Activated T-cell treated with anti-CD3 and anti-CD28 coated beads for 48 hours (primary cell): ENCODE measurements at regions not wholly inside any gene's neighbourhood (a gene's known extent, or its start where the extent isn't known, plus 50 kb on each side); places are given as distances from the start of the nearest gene placed in this dataset.
"Not testable (repeated sequence)": the region's sequence is repeated elsewhere in the genome, so short reads cannot be mapped to it uniquely, and the experiment has no call there.

ENCODE experiments used
- DNase-seq: peaks from one replicate; pipeline ENCODE4 v3.0.0-alpha.2; 2020; ENCODE audit warnings: low read depth

DNA sequence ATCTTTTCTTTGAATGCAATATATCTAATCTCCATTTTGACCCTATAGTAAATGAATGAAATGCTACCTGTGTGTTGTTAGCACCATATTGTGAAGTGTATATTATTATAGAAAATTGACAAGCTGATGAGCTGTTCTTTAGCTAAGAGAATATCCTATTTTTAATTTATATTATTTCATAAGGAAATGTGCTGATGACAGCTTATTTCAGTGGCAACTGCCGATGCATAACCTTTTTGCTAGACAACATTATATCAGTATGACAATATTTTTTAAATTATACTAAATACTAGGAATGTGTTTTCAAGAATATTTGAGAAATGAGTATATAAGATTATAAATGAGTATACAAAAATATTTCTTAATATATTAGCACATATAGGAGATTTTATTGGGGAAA, 573.1 kb downstream of the ZNF608 start:
- DNase-seq, result no peak

- no peak for DNase-seq
Observed at GRCh38 chr5:124172389-124173003, 573.9 kb downstream of the ZNF608 start.

- not testable (repeated sequence) for DNase-seq
Observed at GRCh38 chr5:124168093-124168492, 578.3 kb downstream of the ZNF608 start.

DNA sequence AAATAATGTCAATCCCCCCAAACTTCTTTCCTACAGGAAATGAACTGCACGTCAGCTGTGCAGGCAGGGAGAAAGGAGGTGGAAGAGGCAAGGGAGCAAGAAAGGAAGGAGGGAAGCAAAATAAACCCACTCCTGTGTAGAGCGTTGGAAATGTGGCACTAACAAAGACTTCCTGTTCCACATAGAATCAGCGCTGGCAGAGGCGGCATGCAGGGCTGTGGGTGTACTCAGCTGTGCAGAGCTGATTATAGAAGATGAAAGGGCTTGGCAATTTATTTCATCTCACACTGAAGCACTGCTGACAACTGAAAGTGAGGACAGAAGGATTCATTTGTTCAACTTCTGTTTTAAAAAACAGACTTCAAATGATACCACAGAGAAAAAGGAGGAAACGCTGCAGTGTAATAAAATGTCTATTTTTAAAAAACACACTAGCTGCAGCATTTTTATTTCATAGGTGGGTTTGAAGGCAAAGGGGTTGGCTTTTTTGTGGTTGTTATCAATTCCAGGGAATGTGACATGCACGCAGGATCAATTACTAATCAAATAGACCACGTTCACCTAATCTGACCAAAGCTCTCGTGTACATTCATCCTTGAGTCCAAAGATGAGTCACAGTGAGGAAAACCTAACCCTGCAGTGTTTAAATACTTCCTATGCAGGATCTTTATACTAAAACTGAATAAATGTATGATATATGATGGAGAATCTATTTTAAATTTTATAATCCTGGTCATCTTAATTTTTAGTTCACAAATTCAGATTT, 583.5 kb downstream of the ZNF608 start:
- no peak for DNase-seq

DNA sequence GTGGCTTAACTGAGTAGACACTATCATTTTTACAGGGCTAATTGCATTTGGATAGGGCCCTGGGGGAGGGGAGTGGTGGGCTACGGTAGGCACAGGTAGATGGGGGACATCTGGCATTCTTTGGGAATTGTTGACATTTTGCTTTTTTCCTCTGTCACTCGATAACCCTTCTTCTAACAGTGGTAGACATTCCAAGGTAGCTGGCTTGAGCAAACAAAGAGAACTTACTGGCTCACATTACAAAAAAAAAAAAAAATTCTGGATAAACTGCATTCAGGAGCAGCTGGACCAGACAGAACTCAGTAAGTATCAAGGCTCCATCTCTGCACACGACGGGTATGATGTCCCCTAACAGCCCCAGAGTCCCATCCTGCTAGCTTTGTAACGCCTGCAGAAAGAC, 585.2 kb downstream of the ZNF608 start:
- no peak for DNase-seq

GRCh38 chr5:124160265-124160664, 586.2 kb downstream of the ZNF608 start:
- no peak for DNase-seq

DNA sequence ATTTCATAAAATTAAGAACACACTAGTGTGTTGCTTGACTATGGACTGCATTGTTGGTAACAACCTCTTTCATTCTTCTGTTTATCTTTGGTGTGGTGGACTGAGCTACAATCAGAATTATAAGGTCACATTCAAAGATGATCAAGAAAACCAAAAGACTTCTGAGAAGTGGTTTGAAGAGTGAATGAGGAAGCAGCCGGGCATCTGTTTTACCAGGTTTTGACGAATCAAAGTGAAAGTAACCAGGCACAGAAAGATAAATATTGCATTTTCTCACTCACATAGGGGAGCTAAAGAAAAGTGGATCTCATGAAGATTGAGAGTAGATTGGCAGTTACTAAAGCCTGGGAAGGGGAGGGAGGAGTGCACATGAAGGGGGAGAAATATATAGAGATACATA, 589.1 kb downstream of the ZNF608 start:
- no peak for DNase-seq

- no peak for DNase-seq
Observed at GRCh38 chr5:124156415-124156996, 589.9 kb downstream of the ZNF608 start.

DNA sequence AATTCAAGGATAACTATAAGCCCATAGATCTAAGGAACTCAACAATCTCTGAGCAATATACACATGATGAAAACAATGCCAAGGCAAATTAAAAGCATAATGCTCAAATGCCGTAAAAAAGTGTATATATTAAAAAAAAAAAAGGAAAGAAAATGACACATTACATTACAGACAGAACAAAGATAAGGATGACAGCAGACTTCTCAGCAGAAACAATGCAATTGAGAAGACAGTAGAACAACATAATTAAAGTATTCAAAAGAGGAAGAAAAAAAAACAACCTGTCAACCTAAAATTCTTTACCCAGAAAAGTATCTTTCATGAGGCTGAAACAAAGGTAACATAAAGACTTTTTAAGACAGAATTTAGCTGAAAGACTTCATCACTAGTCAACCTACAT, 591.7 kb downstream of the ZNF608 start:
- no peak for DNase-seq

GRCh38 chr5:124153588-124153987, 592.9 kb downstream of the ZNF608 start:
- DNase-seq, result no peak

DNA sequence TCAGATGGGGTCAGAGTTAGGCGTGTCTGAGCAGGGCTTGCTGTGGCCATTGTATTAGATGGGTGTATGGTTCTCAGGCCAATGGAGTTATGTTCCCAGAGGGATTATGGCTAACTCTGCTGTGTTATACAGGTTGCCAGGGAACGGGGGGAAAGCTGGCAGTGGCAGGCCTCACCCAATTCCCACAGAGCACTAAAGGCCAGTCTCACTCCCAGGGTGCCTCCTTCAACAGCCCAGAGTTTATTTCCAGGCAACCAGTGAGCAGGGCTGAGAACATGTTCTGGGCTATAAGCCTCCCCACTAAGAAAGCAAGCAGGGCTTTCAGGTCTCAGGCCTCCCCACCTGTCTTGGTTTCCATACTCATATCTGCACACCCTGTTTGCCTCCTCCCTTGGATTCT, 597.9 kb downstream of the ZNF608 start:
- DNase-seq, result no peak

DNA sequence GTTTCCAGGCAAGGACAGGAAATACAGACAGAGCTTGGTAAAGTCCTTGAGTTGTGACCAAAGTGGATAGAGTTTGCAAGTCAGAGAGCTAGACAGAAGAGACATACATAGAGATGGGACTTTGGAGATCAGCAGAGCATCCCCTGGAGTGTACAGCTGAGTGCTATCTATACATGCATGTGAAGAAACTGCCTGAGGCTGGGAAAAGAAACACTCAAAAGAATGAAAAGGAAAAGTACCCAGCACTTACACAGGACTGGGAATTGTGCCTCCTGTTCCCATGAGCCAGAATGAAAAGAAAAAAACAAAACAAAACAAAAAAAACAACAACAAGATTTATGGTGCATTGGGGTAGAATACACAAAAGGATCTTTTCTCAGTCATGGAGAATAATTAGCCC, 606.4 kb downstream of the ZNF608 start:
- no peak for DNase-seq

DNA sequence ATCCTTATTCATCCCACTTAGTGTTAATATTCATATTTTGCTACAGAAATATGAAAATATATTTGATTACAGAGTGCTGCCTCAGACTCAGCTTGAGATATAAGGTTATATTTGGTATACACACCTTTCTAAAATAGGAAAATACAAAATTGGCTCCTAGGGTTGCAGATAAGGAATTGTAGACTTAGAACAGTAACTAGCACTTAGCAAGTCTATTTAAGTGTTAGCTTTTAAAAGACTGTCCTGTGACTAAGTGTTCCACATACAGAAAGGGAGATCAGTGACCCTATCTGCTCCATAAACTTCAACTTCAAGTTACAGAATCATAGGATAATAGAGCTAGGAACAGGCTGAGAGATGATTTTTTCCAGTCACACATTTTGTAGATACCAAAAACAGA, 607.0 kb downstream of the ZNF608 start:
- no peak for DNase-seq

DNA sequence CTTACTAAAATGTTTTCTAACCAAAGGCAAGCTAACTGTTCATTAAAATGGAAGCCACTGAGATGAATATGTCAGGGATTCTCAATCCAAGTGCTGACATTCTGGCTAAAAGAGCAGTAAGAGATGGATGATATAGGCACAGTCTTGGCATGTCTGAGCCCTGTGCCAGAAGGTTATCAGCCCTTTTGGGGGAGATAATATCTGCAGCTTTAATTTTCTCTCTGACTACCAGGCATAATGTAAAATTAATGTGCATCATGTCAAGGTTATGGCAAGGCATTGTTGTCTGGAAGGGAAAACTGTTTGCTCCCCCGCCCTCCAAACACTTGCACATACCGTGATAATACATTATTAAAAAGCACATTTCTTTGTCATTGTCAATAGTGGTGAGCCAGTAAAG, 609.8 kb downstream of the ZNF608 start:
- no peak for DNase-seq

DNA sequence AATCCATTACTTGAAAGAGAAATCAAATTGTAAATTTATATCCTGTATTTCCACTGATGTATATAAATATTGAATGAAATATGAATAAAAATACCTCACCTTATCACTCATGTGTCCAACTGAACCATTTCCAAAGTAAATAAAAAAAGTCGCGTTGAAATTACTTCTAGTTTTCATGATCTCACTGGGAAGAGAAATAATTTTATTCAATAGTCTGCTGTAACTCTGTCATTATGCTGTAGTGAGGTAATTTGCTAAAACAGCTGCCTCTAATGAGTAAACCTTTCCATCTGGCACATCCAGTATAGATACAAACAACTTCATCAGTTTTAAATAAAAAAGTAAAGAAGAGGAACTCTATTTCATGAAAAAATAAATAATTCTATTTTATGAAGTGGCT, 611.5 kb downstream of the ZNF608 start:
- DNase-seq, result no peak

DNA sequence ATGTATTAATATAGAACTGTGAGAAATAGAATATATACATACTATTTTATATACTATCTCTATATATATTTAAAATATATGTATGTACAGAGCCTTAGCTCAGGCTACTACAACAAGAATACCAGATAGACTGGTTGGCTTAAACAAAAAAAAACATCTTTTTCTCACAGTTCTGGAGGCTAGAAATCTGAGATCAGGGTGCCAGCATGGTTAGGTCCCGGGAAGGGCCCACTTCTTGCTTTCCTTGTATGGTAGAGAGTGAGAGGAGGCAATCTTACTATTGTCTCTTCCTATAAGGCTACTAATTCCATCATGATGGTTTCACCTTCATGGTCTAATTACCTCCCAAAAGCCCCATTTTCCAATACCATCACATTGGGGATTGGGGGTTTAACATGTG, 613.0 kb downstream of the ZNF608 start:
- DNase-seq, result no peak

DNA sequence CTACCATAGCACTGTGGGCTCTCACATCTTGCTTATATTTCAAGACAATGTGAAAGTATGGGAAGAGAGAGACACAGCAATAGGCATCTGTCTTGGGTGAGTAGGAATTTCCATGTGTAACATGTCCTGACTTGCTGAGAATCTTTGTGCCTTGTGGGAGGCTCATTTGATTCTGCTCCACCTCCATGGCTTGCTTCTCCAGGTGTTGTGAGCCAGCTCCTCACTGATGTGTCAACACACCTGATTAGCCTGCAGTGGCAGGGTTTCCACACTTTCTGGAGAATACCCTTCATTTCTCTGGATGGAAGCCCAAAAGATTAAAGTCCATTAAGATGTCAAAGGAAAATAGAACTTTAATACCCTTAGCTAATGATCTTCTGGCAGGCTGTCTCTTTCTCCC, 613.6 kb downstream of the ZNF608 start:
- DNase-seq, result no peak

DNA sequence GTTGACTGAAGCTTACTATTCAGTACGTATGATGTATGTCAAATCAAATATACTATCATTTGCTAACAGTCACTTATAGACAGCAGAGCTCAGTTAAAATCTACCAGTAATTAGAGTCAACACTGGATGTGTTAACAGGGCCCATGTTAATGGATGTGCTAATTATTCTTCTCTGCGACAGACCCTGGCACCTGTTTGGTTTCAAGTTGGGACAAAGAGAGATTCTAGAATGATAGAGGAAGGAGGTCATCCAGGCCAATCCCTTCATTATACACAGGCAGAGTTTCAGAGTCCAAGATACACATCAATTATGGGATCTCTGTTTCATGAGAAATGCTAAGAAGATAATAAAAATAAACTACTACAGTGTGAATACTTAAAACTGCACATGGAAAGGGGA, 615.0 kb downstream of the ZNF608 start:
- no peak for DNase-seq

- DNase-seq, result no peak
Observed at GRCh38 chr5:124130816-124131215, 615.6 kb downstream of the ZNF608 start.

GRCh38 chr5:124128867-124129266, 616.9 kb downstream of the CSNK1G3 start:
- no peak for DNase-seq

DNA sequence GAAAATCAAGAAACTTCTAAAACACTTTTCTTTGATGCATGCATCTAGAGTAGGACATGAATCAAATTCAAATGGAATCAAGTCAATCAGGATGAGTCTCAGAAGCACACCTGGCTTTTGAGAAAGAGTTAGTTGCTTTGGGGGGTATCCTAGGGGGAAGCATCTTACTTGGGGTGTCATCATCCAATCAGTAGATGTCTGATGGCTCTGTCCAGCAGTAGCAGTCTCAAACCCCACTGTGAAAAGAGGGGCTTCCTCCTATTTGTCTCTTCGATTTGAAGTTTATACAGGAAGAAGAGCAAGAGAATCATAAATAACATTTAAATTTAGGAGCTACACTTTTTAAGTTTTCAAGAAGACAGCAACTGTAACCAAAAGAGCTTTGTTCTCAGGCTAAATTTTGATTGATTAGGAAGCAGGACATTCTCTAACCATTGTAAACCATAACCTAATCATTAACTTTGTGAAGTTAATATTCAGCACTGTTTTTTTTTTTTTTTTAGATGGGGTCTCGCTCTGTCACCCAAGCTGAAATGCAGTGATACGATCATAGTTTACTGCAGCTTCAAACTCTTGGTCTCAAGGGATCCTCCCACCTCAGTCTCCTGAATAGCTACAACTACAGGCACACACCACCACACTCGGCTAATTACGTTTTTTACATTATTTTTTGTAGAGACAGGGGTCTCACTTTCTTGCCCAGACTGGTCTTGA, 614.7 kb downstream of the CSNK1G3 start:
- no peak for DNase-seq

DNA sequence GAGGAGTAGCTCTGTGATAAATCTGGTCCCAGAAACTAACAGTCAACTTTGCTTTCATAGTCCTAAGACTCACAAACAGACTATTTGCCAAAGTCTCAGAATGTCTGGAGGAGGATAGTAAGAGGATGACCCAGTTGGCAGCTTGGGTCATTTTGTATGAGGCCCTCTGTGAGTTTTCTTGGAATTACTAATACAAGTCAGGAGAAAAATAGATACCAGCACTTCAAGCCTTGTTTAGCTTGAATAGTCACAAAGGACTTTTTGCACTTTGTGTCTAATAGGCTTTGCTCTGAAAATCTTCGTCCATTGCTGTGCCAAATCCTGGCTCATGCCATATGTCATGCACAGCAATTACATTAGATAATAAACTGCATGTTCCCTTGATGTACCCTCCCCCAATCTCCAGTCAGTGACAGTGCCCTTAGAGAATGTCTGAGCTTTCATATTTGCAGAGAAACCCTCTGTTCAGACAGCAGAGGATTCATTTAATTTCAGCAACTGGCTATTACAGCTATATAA, 612.8 kb downstream of the CSNK1G3 start:
- no peak for DNase-seq

DNA sequence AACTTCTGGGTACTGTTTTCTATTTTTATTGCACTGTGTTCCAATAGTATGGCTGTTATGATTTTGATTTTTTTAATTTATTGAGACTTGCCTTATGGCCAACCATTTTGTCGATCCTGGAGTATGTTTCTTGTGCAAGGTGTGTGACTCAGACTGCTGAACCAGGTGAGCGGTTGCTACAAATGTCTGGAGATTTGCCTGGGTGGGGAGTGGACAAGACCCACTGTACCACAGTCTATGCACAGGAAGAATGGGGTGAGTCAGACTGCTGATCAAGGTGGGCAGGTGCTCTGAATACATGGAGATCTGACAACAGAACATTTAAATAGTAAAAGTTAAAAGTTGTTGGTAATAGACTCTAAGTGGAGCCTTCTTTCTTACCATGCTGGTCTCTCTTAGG, 609.2 kb downstream of the CSNK1G3 start:
- no peak for DNase-seq
